HL-60/S4 treated with retinoic acid at 250 ng/mL for 4 days and 3 days (cell line): ENCODE measurements at regions not wholly inside any gene's neighbourhood (a gene's known extent, or its start where the extent isn't known, plus 50 kb on each side); places are given as distances from the start of the nearest gene placed in this dataset.
"Not testable (repeated sequence)": the region's sequence is repeated elsewhere in the genome, so short reads cannot be mapped to it uniquely, and the experiment has no call there.

Experiments
- in situ Hi-C: fragments of 300-500 bp; cut with MboI; formaldehyde crosslinking; loops from 2 replicates; pipeline ENCODE4 v1.7.0; 2022; ENCODE audit warnings: low sequenced_read_pairs

DNA sequence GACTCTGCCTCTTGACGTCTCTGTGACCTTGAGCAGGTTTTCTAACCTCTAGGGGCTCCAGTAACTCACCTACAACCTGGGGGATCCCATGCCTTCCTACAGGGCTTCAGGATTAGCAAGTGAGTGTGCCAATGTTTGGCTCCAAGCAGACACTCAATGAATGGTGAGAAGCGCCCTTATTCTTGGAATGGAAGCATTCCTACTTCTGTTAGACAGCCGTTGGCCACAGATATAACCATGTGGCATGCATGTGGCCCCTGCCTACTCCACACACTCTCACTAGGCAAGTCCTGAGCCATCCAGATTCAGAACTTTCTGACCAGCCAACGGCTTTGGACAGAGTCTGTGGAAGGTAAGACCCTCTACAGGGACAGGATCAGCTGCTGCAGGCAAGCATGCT lies 108.9 kb upstream of the LYZL2 start:
- in situ Hi-C loops: loop anchor here (25.0 kb wide), 1 partner anchor 1474 kb away; no protein-coding TSS in a partner anchor

DNA sequence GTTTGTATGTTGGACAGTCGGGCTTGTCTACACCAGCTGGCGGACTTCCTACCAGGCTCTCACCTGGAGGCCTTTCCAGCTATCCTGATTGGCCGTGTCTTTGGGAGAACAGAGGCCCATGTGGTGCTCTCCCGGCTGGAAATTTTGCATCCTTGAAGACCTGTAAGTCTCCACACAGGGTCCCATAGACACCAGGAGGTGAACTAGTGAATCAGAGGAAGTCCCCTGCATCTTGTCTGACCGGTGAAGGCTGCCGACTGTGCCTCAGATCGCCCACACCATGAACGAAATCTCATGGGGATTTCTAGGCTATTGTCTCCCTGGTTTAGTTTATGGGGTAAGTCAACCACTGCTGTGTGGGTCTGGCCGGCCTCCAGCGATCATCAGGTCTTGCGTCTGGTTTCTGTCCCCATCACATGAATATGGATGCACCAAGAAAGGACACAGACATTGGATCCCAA lies 108.4 kb upstream of the LYZL2 start:
- in situ Hi-C loops: loop anchor here (25.0 kb wide), 1 partner anchor 1474 kb away; no protein-coding TSS in a partner anchor

DNA sequence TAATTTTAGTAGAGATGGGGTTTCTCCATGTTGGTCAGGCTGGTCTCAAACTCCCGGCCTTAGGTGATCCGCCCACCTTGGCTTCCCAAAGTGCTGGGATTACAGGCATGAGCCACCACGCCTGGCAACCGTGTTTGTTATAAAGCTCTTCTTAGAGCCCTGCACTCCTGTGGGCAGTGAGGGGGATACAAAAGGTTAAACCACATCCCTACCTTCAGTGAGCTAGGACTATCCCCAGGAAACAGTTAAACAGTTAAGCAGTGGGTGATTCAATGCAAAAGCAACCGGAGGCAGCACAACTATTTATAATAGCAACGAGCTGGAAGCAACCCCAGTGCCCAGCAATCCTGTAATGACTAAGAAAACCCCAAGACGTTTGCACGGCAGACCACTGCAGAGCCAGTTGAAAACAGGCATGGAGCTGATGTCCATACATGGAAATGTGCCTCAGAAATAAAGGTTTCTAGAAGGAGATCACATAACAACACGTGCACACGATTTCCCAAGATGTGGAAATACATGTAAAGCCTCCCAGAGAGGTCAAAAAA lies 107.2 kb upstream of the LYZL2 start:
- in situ Hi-C loops: loop anchor here (25.0 kb wide), 1 partner anchor 1476 kb away; no protein-coding TSS in a partner anchor

DNA sequence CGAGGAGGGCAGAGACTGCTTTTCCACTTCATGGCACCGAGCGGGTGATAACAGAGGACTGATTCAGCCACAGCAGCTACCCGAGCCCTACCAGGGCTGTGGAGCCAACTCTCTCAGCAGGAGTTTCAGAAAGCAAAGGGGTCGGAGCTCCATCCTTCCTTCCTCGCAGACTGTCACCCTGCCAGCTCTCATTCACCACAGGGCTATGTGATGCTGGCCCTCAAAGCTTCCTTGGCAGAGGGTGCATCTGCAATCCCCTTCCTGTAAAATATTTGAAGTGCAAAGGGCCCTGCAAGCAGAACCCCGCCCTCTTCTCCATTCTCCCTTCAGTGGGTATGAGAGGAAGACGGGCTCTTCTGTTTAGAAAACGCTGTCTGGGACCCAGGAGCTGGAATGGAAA lies 105.3 kb upstream of the LYZL2 start:
- in situ Hi-C loops: loop anchor here (25.0 kb wide), 1 partner anchor 1477 kb away; no protein-coding TSS in a partner anchor

DNA sequence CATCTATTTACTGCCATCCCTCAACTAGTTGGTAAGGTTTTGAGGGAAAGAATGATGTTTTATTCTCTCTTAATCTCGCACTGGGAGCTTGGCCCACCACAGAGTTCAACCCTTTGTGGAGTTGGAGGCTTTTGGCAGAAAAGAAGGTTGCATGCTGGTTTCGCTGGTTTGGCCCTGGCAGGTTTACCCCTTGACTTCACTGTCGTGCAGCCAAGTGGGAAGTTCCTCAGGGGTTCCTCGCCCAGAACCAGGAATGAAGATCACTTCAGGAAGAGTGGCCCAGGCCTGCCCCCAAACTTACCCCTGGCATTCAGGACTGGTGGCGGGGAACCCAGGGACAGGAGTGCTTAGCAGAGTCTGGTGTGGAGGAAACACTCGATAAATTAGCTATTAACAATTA lies 103.1 kb upstream of the LYZL2 start:
- in situ Hi-C loops: loop anchor here (25.0 kb wide), 1 partner anchor 1480 kb away; no protein-coding TSS in a partner anchor

DNA sequence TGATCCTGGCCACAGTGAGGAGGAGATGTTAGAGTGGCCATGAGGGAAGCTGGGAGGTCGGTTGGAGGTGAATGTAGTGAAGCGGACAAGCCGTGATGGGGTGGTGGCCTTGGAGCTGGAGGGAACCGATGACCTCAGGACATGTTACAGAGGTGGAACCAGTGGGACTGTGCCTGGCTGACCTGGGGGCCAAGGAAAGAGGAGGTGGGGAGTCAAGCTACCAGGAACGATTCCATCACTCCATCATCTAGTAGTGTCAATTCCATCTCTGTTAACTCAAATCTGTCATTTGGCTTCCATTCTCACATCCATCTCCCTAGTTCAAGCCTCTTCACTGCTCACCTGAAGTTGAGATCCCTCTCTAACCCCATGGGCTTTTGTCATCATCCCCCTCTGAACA lies 102.4 kb upstream of the LYZL2 start:
- in situ Hi-C loops: loop anchor here (25.0 kb wide), 1 partner anchor 1480 kb away; no protein-coding TSS in a partner anchor

DNA sequence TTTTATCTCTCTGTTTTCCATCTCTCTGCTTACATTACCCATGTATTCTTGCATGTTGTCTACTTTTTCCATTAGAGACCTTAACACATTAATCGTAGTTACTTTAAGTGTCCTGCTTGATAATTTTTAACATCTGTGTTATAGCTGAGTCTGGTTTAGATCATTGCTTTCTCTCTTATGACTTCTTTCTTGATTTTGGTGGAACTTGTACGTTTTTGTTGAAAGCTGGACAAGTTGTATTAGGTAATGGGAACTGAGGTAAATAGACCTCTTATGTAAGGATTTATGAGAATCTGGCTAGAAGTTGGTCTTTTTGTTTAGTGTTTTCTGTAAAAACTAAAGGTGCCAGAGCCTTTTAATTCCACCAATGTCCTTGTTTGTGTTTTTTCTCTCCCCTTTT lies 100.8 kb upstream of the LYZL2 start:
- in situ Hi-C loops: loop anchor here (25.0 kb wide), 1 partner anchor 1482 kb away; no protein-coding TSS in a partner anchor

DNA sequence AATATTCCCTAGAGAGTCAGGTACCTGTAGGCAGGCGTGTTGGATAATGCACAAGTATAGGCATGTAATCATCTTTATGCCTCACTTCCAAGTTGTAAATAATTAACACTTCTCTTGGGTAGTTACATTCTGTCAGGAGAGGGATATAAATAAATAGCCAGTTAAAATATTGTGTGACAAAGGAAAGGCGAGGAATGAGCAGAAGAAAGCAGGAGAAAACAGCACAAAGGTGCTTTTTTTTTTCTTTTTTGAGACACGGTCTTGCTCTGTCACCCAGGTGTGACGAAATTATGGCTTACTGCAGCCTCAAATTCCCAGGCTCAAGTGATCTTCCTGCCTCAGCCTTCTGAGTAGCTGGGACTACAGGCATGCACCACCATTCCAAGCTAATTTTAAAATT lies 99.2 kb upstream of the LYZL2 start:
- in situ Hi-C loops: loop anchor here (25.0 kb wide), 1 partner anchor 1484 kb away; no protein-coding TSS in a partner anchor

DNA sequence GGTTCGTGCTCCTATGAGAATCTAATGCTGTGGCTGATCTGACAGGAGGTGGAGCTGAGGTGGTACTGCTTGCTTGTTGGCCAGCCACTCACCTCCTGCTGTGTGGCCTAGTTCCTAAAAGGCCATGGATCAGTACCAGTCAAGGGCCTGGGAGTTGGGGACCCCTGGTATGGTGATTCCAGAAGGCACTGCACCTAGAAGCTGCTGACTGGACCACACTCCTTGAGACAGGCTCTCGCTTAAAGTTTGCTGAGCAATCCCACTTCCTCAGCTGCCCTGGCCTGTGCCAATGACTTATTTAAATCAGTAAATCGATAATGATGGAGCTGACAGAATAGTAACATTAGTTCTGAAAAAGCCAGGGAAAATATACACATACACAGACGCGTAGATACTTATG lies 98.6 kb upstream of the LYZL2 start:
- in situ Hi-C loops: loop anchor here (25.0 kb wide), 1 partner anchor 1484 kb away; no protein-coding TSS in a partner anchor

DNA sequence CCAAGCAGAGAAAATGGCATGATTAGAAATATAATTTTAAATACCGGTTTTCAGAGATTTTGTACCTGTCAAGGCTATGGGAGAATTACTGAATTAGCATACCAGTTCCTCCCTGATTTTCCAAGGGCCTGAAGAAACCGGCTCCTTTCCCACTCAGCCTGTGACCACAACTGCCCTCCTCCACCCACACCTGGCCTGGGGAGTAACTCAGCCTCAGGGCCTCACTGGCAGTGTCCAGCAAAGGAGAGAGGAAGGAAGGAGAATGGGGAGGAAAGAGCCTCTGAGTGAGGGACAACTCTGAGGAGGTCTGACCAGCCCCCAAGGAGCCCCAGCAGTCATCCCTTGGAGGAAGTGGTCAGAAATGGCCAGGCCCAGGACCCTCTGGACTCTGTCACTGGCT lies 98.0 kb upstream of the LYZL2 start:
- in situ Hi-C loops: loop anchor here (25.0 kb wide), 1 partner anchor 1485 kb away; no protein-coding TSS in a partner anchor

DNA sequence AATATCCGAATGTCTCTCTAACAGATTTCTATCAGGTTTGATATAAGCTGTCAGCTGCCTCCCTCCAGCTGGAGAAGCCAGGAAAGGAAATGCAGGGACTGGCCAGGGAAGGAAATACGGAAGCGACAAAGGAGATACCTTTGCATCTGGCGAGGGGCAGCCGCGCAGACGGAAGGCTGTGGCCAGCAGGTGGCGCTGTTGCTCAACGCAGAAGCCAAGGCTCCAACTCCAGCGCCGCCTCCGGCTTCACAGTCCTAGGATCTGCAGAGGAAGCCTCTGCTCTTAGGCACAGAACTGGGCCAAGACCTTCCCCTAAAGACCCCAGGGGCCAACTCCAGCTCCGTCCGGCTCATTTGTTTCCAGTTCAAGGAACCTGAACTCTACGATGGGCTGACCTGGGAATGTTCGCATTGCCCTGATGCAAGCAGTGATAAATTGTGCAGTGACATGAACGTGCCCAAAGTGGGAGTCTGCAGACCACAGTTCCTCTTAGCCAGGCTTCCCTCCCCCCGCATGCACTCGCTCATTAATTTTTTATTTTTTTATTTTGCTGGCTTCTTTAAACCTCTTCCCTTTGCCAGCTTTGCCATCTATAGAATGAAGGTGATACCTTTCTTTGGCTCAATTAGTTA lies 97.3 kb upstream of the LYZL2 start:
- in situ Hi-C loops: loop anchor here (25.0 kb wide), 1 partner anchor 1485 kb away; no protein-coding TSS in a partner anchor

DNA sequence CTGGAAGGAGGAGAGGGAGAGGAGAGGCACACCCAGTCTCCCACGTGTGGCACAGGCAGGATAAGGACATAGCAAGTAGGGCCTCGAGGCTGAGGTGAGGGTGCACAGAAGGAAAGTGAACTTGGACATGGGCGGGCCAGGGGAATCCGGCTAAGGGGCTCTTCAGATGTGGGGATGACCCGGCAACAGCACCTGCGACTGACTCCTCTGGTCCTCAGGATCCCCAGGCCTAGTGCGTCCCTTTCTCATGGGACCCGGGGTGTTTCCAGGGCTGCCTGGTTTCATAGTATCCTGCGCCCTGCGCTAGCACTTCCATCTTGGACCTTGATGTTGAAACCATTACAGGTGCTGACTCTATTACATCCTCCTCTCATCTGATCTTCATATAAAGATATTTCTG lies 96.1 kb upstream of the LYZL2 start:
- in situ Hi-C loops: loop anchor here (25.0 kb wide), 1 partner anchor 1487 kb away; no protein-coding TSS in a partner anchor

DNA sequence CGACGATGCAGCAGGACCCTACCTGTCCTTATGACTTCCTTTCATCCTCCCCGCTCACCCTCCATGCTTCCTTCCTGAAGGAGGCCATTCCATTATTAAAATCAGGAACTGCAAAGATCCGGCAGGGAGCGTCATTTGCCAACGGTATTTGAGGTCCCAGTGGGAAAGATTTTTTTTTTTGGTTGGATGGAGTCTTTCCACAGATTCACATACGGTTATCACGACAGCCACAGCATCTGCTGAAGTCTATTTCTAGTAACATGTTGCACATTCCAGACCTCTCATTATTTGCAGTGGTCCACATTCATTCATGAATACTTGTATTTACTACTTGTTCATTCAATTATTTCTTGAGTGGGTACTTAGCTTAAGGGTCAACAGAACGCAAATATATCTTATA lies 94.7 kb upstream of the LYZL2 start:
- in situ Hi-C loops: no loop called here

DNA sequence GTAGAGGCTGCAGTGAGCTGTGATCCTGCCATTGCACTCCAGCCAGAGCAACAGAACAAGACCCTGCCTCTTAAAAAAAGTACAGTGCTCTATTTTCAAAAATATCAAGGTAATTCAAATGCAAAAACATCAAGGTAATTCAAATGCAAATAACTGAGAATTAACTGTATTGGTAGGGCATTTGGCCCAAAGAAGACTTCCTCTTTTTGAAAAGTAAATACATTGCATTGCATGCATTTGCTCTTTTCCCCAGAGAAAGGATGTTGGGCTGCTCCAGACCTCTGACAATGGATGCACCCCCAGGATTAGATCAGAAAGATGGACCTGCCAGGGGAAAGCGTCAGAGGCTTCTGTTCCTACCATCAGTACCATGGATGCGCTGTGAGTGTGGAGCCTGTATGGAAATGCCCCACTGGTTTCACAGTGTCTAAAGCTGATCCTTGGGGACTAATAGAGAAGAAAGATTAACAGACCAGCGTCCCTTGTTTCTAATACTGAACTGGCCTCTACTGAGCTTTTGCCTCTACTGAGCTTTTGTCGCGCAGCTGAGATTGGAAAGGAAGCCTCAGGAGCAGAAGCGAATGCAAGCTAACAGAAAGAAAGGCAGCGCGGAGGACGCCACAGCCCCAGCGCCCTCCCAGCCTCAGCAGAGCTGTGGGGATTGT lies 93.5 kb upstream of the LYZL2 start:
- in situ Hi-C loops: no loop called here

DNA sequence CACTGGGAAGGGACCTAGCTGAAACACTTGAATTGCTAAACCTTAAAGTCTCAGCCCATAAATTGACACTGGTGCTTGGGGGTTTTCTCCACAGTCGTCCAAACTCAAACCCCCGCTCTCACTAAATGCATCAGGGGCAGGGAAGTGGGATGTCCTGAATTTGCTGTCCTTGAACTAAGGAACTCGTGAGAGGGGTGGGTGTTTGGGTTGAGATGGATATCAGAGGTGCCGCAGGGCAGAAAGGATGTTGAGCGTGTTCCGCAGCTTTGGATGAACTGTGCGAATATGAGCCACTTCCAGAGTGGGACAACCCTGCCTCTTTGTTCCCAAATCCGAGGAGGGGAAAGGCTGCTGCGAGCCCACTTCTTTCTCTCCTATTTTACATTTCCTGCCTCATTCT lies 90.3 kb upstream of the LYZL2 start:
- in situ Hi-C loops: no loop called here

DNA sequence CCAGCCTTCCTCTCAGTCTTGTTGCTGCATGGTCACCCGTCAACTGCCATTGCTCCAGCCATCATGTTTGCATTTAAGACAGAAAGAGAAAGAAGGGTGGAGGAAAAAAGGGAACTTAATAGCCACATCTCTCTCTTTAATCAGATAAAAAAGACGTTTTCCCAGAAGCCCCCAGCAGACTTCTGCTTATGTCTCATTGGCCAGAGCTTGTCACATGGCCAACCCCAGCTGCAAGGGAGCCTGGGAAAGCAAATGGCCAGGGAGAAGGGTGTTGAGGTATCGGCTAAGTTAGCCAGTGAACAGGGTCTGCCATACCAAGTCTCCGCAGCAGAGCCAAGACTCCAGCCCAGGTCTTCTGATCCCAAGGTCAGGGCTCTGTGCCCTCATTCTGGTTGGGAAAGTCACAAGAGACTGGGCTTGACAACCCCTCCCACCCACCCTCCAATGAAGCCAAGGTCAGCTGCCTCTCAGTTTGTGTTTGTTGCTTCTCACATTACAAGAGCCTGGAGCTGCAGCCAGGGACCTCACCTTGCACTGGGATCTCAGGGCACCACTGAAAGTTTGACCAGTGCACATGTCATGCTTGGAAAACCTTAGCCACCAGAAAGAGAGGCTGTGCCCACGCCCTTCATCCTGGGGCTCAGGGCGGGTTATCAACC lies 80.3 kb upstream of the LYZL2 start:
- in situ Hi-C loops: no loop called here

DNA sequence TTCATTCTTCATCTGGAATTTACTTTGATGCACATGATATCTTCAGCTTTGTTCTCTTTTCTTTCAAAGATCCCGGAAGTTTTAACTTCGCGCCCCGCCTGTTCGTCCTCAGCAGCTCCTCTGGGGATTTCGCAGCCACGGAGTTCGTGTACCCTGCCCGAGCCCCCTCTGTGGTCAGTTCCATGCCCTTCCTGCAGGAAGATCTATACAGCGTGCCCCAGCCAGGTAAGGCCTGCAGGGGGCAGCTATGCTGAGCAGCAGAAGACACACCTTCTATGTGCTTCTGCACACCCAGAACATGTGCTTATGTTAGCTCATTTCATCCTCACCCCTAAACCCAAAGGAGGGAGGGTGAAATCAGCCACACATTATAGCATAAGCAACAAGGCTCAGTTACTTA lies 79.7 kb upstream of the LYZL2 start:
- in situ Hi-C loops: no loop called here

DNA sequence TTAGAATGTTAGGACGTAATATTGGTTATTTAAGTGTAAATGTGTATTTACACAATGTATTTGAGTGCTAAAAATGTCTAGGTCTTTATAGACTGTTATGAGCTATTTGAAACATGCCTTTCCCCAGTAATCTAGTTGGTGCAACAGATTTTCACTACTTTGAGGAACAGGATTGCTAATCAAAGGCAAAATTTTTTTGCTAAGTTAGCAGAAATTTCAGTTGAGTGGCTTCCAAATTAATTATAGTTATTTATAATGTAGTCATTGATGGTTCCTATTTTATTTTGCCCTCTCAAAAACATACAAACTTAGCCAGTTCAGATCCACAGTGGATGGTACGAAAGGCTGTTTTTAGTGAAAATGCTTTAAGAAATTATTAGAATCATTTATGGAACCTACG lies 78.7 kb upstream of the LYZL2 start:
- in situ Hi-C loops: no loop called here

DNA sequence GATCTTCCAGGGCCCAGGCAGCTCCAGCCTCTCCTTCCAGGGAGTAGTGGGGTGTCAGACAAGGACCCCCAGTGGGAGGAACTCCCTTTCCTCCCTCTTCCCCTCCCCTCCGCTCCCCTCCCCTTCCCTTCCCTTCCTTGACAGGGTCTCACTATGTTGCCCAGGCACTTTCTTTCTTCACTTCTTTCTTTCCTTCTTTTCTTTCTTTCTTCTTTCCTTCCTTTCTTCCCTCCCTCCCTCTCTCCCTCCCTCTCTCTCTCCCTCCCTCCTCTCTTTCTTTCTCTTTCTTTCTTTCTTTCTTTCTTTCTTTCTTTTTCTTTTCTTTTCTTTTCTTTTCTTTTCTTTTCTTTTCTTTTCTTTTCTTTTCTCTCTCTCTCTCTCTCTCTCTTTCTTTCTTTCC lies 76.6 kb upstream of the LYZL2 start:
- in situ Hi-C loops: not testable (repeated sequence)

DNA sequence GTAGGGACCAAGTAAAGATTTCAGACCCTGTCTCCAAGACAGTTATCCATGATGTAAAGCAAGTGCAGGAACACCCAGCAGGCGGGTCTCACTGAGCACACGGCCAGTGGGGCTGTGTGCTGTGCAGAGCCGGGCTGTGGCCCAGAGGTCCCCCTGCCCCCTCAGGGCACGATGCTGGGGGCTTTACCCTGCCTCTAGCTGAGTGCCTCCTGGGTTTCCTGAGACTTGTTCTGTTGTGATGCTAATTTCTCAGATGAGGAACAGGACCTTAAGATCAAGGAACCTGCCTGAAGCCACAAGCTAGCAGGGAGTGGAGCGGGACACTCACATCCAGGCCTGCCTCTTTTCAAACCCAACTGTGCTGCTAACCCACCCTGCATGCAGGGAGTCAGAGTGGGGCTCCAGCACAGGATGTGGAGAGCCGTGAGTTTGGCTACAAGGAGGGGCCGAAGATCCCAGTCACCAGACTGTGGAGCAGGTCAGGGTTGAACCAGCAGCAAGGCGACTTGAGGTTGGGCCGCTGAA lies 76.1 kb upstream of the LYZL2 start:
- in situ Hi-C loops: no loop called here

DNA sequence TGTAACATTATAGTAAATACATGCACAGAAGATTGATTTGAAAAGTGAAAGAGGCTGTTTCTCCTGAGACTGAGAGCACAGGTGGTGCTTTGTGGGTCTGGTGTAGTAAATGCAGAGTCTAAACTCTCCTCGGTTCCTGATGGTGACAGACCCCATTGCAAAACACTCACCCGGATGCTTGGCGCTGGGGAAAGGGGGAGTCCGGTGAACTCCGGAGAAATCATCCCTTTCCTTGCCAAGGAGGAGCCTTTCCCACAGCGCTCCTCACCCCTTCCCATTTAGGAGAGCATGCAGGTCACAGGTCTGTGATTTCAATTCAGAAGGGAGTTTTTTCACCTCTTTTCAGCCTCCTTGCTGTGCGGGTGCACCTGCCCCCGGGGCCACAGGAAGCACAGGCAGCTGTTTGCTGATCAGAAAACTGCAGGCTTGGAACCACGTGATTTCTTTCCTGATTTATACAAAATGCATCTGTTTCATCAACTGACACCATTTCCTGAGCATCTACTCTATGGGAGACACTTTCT lies 75.6 kb upstream of the LYZL2 start:
- in situ Hi-C loops: no loop called here
